Smooth muscle cell (in vitro differentiated cells): ENCODE measurements at regions not wholly inside any gene's neighbourhood (a gene's known extent, or its start where the extent isn't known, plus 50 kb on each side); places are given as distances from the start of the nearest gene placed in this dataset.

Experiments used
- DNase-seq: peaks from one replicate; lab custom pipeline; 2025; ENCODE audit not compliant: unreplicated experiment; lab: John Stamatoyannopoulos, UW
- H2AFZ ChIP-seq: fragments of 200-600 bp; sonication (generic); 2 replicates; pipeline ENCODE4 v1.6.0; 2016; ENCODE audit warnings: antibody characterized with exemption, low read depth, mild to moderate bottlenecking
- H3F3A ChIP-seq: fragments of 200-600 bp; sonication (generic); 2 replicates; pipeline ENCODE4 v1.6.0; 2017; ENCODE audit warnings: antibody characterized with exemption, low read depth
- H3K27ac ChIP-seq: fragments of 200-600 bp; sonication (generic); 2 replicates; pipeline ENCODE4 v1.5.1; 2016; ENCODE audit warnings: low read depth, mild to moderate bottlenecking
- H3K27me3 ChIP-seq: fragments of 200-600 bp; sonication (generic); 2 replicates; pipeline ENCODE4 v1.6.1; 2016; ENCODE audit warnings: low read depth, mild to moderate bottlenecking
- H3K36me3 ChIP-seq: fragments of 200-600 bp; sonication (generic); 2 replicates; pipeline ENCODE4 v1.5.1; 2016; ENCODE audit warnings: low read depth
- H3K4me1 ChIP-seq: fragments of 200-600 bp; sonication (generic); 2 replicates; pipeline ENCODE4 v1.5.1; 2016; ENCODE audit warnings: low read depth
- H3K4me2 ChIP-seq: fragments of 200-600 bp; sonication (generic); 2 replicates; pipeline ENCODE4 v1.6.0; 2016; ENCODE audit warnings: mild to moderate bottlenecking
- H3K4me3 ChIP-seq: fragments of 200-600 bp; sonication (generic); 2 replicates; pipeline ENCODE4 v1.5.1; 2016; ENCODE audit warnings: mild to moderate bottlenecking
- H3K79me2 ChIP-seq: fragments of 200-600 bp; sonication (generic); 2 replicates; pipeline ENCODE4 v1.6.0; 2016; ENCODE audit warnings: low read depth, mild to moderate bottlenecking
- H3K9ac ChIP-seq: fragments of 200-600 bp; sonication (generic); 2 replicates; pipeline ENCODE4 v1.6.0; 2016; ENCODE audit warnings: low read depth
- H3K9me3 ChIP-seq: fragments of 200-600 bp; sonication (generic); replicated peaks from 2 replicates; pipeline ENCODE4 v1.5.1; 2016; ENCODE audit warnings: low read depth
- H4K20me1 ChIP-seq: fragments of 200-600 bp; sonication (generic); 2 replicates; pipeline ENCODE4 v1.6.0; 2016; ENCODE audit warnings: low read depth
- WGBS: methylation state at CpG from one replicate; pipeline ENCODE4 v1.1.7; 2016; ENCODE audit warnings: low lambda C conversion rate; 5-methylcytosine and 5-hydroxymethylcytosine counted together
- TF ChIP-seq, protein P1 (sequence below): fragments of 200-600 bp; sonication (generic); IDR thresholded peaks from 2 replicates; pipeline ENCODE4 v1.5.1; 2017; ENCODE audit warnings: borderline replicate concordance, mild to moderate bottlenecking, antibody characterized with exemption; ENCODE audit not compliant: insufficient read depth, poor library complexity, severe bottlenecking

DNA sequence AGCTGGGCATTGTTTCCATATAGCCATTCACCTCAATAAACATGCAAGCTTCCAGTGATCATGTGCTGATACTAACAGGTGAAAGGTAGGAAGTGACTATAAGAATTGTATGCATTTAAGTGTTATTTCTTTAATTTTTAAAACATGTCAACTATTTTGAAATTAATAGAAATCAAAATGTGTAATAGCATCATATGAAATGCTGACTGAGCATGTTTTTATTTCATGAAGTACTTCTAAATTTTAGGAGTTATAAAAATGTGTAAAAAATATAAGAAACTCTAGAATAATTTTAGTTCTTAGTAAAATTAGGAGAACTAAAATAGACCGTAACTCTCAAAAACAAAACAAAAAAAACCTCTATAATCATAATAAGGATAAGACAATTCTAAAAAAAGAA is 229.3 kb upstream of the ARPP21 start:
- H3K36me3 ChIP-seq: no peaks in the 10 kb centered on the region
- H3K9me3 ChIP-seq: no peaks in the 10 kb centered on the region
- DNase-seq: no peak
- H3K27ac ChIP-seq: no peak overlapping the region
- TF ChIP-seq, protein P1, sequence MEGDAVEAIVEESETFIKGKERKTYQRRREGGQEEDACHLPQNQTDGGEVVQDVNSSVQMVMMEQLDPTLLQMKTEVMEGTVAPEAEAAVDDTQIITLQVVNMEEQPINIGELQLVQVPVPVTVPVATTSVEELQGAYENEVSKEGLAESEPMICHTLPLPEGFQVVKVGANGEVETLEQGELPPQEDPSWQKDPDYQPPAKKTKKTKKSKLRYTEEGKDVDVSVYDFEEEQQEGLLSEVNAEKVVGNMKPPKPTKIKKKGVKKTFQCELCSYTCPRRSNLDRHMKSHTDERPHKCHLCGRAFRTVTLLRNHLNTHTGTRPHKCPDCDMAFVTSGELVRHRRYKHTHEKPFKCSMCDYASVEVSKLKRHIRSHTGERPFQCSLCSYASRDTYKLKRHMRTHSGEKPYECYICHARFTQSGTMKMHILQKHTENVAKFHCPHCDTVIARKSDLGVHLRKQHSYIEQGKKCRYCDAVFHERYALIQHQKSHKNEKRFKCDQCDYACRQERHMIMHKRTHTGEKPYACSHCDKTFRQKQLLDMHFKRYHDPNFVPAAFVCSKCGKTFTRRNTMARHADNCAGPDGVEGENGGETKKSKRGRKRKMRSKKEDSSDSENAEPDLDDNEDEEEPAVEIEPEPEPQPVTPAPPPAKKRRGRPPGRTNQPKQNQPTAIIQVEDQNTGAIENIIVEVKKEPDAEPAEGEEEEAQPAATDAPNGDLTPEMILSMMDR: no peak
- no peak overlapping the region for H3K9ac ChIP-seq
- H3K27me3 ChIP-seq: no peaks in the 10 kb centered on the region
- no peaks in the 10 kb centered on the region for H3K4me1 ChIP-seq
- H3K4me2 ChIP-seq: no peak overlapping the region
- no peak overlapping the region for H3K4me3 ChIP-seq
- H2AFZ ChIP-seq: no peak overlapping the region
- no peaks in the 10 kb centered on the region for H3K79me2 ChIP-seq
- H4K20me1 ChIP-seq: no peaks in the 10 kb centered on the region
- H3F3A ChIP-seq: no peaks in the 10 kb centered on the region
- 100% methylated on average over 1 of the region's 1 CpG for WGBS

DNA sequence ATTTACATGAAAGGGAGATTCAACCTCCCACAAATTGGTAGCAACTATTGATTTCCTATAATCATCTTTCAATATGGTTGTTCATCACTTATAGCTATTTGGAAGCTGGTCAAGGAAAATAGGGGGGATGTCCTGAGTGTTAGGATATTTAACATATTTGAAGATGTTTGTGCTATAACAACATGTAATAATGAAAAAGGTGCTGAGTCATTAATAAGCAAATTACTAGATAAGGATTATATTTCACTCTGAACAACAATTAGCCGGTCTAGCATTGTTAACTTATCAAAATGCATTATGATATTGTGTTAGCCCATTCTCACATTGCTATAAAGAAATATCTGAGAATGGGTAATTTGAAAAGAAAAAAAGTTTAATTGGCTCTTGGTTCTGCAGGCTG is 225.8 kb upstream of the ARPP21 start:
- Histone ChIP-seq H3K79me2 (no peaks in the 10 kb centered on the region), H3K9ac (no peak overlapping the region), H3F3A (no peaks in the 10 kb centered on the region), H3K4me1 (no peaks in the 10 kb centered on the region), H3K4me3 (no peak overlapping the region), H3K4me2 (no peak overlapping the region), H3K9me3 (no peaks in the 10 kb centered on the region), H3K36me3 (no peaks in the 10 kb centered on the region), H2AFZ (no peak overlapping the region), H4K20me1 (no peaks in the 10 kb centered on the region), H3K27ac (no peak overlapping the region), H3K27me3 (no peaks in the 10 kb centered on the region)
- WGBS: 97% methylated on average over 1 of the region's 1 CpG
- TF ChIP-seq, protein P1: no peak
- DNase-seq: no peak

DNA sequence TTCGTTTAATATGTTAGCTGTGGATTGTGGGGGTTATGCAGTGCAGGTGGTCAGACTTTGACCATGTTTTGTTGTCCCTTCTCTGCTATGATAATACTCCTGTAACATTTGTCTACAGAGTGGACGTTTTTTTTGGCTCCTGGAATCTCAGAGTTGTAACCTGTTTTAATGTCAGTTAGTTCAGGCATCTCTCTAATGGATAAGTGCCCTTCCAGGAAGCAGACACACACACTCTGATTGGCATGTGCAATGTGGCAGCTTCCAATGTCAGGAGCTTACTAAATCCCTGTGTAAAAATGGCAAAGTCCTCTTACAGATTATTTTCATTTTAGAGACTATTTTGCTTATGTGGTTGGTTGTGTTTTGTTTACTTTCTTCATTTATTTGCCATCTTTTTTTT is 222.2 kb upstream of the ARPP21 start:
- Histone ChIP-seq H2AFZ (no peak overlapping the region), H3K4me1 (no peaks in the 10 kb centered on the region), H3K9ac (no peak overlapping the region), H3K36me3 (no peaks in the 10 kb centered on the region), H3K4me3 (no peak overlapping the region), H3K27ac (no peak overlapping the region), H3K4me2 (no peak overlapping the region), H3K27me3 (no peaks in the 10 kb centered on the region), H3F3A (no peaks in the 10 kb centered on the region), H4K20me1 (no peaks in the 10 kb centered on the region), H3K79me2 (no peaks in the 10 kb centered on the region), H3K9me3 (no peaks in the 10 kb centered on the region)
- TF ChIP-seq, protein P1: no peak
- WGBS: 79% methylated on average over 2 of the region's 2 CpGs
- no peak for DNase-seq

DNA sequence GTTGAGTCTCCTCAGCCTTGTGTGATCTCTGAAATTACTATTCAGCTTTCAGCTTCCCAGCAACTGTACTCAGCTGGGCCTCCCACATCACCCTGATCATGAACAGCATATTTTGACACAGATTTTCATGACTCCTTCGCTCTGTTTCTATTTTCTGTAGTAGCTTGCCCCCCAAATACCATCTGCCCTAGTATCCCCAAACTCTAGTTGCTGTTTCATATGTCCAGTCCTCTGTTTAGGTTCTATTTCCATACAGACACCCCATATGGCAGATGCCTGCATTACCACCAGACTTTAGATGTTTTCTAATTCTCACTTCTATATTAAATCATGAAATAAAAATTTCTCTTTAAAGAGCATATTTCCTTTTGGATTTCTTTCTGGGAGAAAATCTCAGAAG is 217.2 kb upstream of the ARPP21 start:
- no peak overlapping the region for H3K4me2 ChIP-seq
- H3F3A ChIP-seq: no peaks in the 10 kb centered on the region
- TF ChIP-seq, protein P1: no peak
- no peaks in the 10 kb centered on the region for H3K36me3 ChIP-seq
- no peak overlapping the region for H3K9ac ChIP-seq
- no peak for DNase-seq
- no peak overlapping the region for H3K27ac ChIP-seq
- 89% methylated on average over 1 of the region's 1 CpG for WGBS
- no peaks in the 10 kb centered on the region for H3K79me2 ChIP-seq
- H3K9me3 ChIP-seq: no peaks in the 10 kb centered on the region
- H3K4me1 ChIP-seq: no peaks in the 10 kb centered on the region
- H3K27me3 ChIP-seq: no peaks in the 10 kb centered on the region
- H3K4me3 ChIP-seq: no peak overlapping the region
- H4K20me1 ChIP-seq: no peaks in the 10 kb centered on the region
- no peak overlapping the region for H2AFZ ChIP-seq
